ENCODE measurements at regions not wholly inside any gene's neighbourhood (a gene's known extent, or its start where the extent isn't known, plus 50 kb on each side); places are given as distances from the start of the nearest gene placed in this dataset.
A peak's percentile ranks its signal among the peaks of the same experiment; 100 is the strongest.

DNA sequence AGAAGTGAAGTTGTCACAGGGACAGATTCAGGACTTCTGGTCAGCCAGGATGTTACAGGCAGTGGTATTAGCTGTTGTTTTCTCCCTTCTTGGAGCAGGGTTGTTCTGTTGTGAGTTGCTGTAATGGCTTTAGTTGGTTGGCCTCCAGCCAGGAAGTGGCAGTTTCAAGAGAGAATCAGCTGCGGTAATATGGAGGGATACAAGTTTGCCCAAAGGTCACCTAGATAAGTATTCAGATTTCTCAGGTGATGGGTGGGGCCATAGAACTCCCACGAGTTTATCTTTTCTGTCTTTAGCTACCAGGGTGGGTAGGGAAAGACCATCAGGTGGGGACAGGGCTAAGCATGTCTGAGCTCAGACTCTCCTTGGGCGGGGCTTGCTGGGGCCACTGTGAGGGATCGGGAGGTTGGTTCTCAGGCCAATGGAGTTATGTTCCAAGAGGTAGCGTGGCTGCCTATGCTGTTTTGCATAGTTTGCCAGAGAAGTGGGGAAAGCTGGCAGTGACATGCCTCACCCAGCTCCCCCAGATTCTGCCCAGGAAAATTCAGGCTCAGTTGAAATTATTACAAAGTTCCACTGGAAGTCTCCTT is 640.4 kb upstream of the CHAC2 start:
- FAIRE-seq (peak; percentile 20), DNase-seq (ENCODE audit: low read depth, low spot score) (no peak)
- Histone ChIP-seq H3K36me3 (ENCODE audit: control insufficient read depth in 2 of 2, extremely low read depth in 1 of 2, insufficient read depth in 2 of 2, low read length in 2 of 2) (no peaks in the 10 kb centered on the region), H3K27ac (ENCODE audit: control insufficient read depth, insufficient read depth, low read length) (no peak overlapping the region), H2AFZ (ENCODE audit: control insufficient read depth, low read length) (no peak overlapping the region), H3K4me1 (ENCODE audit: control insufficient read depth, extremely low read depth, insufficient read depth, low read length) (peaks cover 28% of the 10 kb centered on the region), H3K9me3 (ENCODE audit: control insufficient read depth, low read depth, low read length) (no peaks in the 10 kb centered on the region), H3K9me1 (ENCODE audit: control insufficient read depth, extremely low read depth, insufficient read depth, low read length) (no peaks in the 10 kb centered on the region), H3K79me2 (ENCODE audit: control insufficient read depth, insufficient read depth, low read length) (no peaks in the 10 kb centered on the region), H4K20me1 (ENCODE audit: control insufficient read depth, extremely low read depth, insufficient read depth, low read length) (no peaks in the 10 kb centered on the region), H3K27me3 (ENCODE audit: control insufficient read depth, extremely low read depth, insufficient read depth, low read length) (no peaks in the 10 kb centered on the region), H3K9ac (ENCODE audit: control insufficient read depth, extremely low read depth, insufficient read depth, low read length) (no peak overlapping the region), H3K4me2 (ENCODE audit: control insufficient read depth, extremely low read depth, insufficient read depth, low read depth, low read length) (no peak overlapping the region), H3K4me3 (ENCODE audit: control insufficient read depth in 2 of 3, extremely low read depth in 1 of 3, insufficient read depth in 2 of 3, low read depth in 1 of 3, low read length in 3 of 3) (no peak overlapping the region)
- dilution Hi-C loops (cut with MboI; ENCODE audit: extremely low pct_ligation_motif_present, low sequenced_read_pairs): no loop called here
- no peak for TF ChIP-seq EZH2 (IDR thresholded peaks at IDR 0.05; ENCODE audit: low read length)
- TF ChIP-seq, protein P1, sequence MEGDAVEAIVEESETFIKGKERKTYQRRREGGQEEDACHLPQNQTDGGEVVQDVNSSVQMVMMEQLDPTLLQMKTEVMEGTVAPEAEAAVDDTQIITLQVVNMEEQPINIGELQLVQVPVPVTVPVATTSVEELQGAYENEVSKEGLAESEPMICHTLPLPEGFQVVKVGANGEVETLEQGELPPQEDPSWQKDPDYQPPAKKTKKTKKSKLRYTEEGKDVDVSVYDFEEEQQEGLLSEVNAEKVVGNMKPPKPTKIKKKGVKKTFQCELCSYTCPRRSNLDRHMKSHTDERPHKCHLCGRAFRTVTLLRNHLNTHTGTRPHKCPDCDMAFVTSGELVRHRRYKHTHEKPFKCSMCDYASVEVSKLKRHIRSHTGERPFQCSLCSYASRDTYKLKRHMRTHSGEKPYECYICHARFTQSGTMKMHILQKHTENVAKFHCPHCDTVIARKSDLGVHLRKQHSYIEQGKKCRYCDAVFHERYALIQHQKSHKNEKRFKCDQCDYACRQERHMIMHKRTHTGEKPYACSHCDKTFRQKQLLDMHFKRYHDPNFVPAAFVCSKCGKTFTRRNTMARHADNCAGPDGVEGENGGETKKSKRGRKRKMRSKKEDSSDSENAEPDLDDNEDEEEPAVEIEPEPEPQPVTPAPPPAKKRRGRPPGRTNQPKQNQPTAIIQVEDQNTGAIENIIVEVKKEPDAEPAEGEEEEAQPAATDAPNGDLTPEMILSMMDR (optimal IDR thresholded peaks at IDR 0.05 in 1 of 3, IDR thresholded peaks at IDR 0.05 in 1 of 3, conservative IDR thresholded peaks at IDR 0.05 in 1 of 3; ENCODE audit: extremely low read depth in 1 of 3, insufficient read depth in 2 of 3, low read length in 3 of 3): no peak

DNA sequence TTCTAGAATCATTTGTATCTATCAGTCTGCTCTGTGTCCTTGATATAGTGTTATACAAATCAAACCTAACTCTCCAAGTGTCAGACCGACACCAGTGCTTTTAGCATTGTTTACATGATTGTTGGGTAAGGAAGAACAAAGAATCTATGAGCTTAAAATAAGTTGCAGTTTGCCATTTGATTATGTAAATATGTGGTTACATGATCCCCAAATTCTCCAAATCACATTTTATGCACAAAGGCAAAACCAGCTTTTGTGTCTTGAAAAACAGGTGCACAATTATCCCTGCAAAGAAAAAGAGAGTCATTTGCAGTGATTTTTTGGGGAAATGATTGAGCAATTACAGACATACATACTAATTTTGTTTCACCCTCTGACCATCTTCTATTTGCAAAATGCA is 652.6 kb upstream of the CHAC2 start:
- no peak overlapping the region for H3K4me2 ChIP-seq (ENCODE audit: control insufficient read depth, extremely low read depth, insufficient read depth, low read depth, low read length)
- dilution Hi-C loops (cut with MboI; ENCODE audit: extremely low pct_ligation_motif_present, low sequenced_read_pairs): no loop called here

More for the DNA sequence above, 652.6 kb upstream of the CHAC2 start:
- Histone ChIP-seq H3K9ac (ENCODE audit: control insufficient read depth, extremely low read depth, insufficient read depth, low read length) (no peak overlapping the region), H3K9me1 (ENCODE audit: control insufficient read depth, extremely low read depth, insufficient read depth, low read length) (no peaks in the 10 kb centered on the region), H4K20me1 (ENCODE audit: control insufficient read depth, extremely low read depth, insufficient read depth, low read length) (no peaks in the 10 kb centered on the region), H3K27ac (ENCODE audit: control insufficient read depth, insufficient read depth, low read length) (no peak overlapping the region), H3K9me3 (ENCODE audit: control insufficient read depth, low read depth, low read length) (no peaks in the 10 kb centered on the region), H3K4me3 (ENCODE audit: control insufficient read depth in 2 of 3, extremely low read depth in 1 of 3, insufficient read depth in 2 of 3, low read depth in 1 of 3, low read length in 3 of 3) (no peak overlapping the region), H3K4me1 (ENCODE audit: control insufficient read depth, extremely low read depth, insufficient read depth, low read length) (no peaks in the 10 kb centered on the region), H2AFZ (ENCODE audit: control insufficient read depth, low read length) (no peak overlapping the region), H3K36me3 (ENCODE audit: control insufficient read depth in 2 of 2, extremely low read depth in 1 of 2, insufficient read depth in 2 of 2, low read length in 2 of 2) (no peaks in the 10 kb centered on the region), H3K27me3 (ENCODE audit: control insufficient read depth, extremely low read depth, insufficient read depth, low read length) (no peaks in the 10 kb centered on the region), H3K79me2 (ENCODE audit: control insufficient read depth, insufficient read depth, low read length) (no peaks in the 10 kb centered on the region)
- DNase-seq (ENCODE audit: low read depth, low spot score) (no peak), FAIRE-seq (no peak)
- TF ChIP-seq, protein P1 (optimal IDR thresholded peaks at IDR 0.05 in 1 of 3, IDR thresholded peaks at IDR 0.05 in 1 of 3, conservative IDR thresholded peaks at IDR 0.05 in 1 of 3; ENCODE audit: extremely low read depth in 1 of 3, insufficient read depth in 2 of 3, low read length in 3 of 3): no peak
- no peak for TF ChIP-seq EZH2 (IDR thresholded peaks at IDR 0.05; ENCODE audit: low read length)
